ENCODE measurements at regions not wholly inside any gene's neighbourhood (a gene's known extent, or its start where the extent isn't known, plus 50 kb on each side); places are given as distances from the start of the nearest gene placed in this dataset.
"Not testable (repeated sequence)": the region's sequence is repeated elsewhere in the genome, so short reads cannot be mapped to it uniquely, and the experiment has no call there.

DNA sequence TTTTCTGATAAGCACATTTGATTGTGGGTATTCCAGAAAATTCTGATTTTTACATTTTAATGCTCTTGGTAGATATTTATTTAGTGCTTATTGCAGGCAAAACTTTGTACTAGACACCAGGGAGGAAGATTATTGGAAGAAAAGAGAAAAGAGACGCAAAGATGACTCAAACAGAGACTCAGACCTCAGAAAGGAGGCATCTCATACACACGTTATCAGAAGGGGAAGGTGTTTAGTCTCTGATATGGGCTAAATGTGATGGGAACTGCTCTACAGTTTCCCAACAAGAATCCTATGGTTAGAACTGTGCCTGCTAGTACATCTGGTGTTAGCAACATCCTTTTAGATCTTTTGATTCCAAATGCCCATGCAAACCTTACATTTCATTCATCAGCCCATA, 245.6 kb downstream of the KLF5 start:
- TF ChIP-seq, protein P1, sequence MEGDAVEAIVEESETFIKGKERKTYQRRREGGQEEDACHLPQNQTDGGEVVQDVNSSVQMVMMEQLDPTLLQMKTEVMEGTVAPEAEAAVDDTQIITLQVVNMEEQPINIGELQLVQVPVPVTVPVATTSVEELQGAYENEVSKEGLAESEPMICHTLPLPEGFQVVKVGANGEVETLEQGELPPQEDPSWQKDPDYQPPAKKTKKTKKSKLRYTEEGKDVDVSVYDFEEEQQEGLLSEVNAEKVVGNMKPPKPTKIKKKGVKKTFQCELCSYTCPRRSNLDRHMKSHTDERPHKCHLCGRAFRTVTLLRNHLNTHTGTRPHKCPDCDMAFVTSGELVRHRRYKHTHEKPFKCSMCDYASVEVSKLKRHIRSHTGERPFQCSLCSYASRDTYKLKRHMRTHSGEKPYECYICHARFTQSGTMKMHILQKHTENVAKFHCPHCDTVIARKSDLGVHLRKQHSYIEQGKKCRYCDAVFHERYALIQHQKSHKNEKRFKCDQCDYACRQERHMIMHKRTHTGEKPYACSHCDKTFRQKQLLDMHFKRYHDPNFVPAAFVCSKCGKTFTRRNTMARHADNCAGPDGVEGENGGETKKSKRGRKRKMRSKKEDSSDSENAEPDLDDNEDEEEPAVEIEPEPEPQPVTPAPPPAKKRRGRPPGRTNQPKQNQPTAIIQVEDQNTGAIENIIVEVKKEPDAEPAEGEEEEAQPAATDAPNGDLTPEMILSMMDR (IDR thresholded peaks at IDR 0.05; ENCODE audit: unreplicated experiment) = no peak
- Mint-ChIP-seq H3K4me1 (no peaks in the 10 kb centered on the region), H3K27me3 (ENCODE audit: low read depth) (no peaks in the 10 kb centered on the region), H3K36me3 (no peaks in the 10 kb centered on the region), H3K4me3 (no peak overlapping the region), H3K27ac (no peak overlapping the region), H3K9me3 (peaks cover 9% of the 10 kb centered on the region)
- no peak for DNase-seq (ENCODE audit: low spot score in 2 of 2, unreplicated experiment in 2 of 2)

GRCh38 chr13:73303851-73304250, 245.0 kb downstream of the KLF5 start:
- H3K4me3 Mint-ChIP-seq = no peak overlapping the region
- DNase-seq (ENCODE audit: low spot score in 2 of 2, unreplicated experiment in 2 of 2) = no peak
- peaks cover 9% of the 10 kb centered on the region for H3K9me3 Mint-ChIP-seq

DNA sequence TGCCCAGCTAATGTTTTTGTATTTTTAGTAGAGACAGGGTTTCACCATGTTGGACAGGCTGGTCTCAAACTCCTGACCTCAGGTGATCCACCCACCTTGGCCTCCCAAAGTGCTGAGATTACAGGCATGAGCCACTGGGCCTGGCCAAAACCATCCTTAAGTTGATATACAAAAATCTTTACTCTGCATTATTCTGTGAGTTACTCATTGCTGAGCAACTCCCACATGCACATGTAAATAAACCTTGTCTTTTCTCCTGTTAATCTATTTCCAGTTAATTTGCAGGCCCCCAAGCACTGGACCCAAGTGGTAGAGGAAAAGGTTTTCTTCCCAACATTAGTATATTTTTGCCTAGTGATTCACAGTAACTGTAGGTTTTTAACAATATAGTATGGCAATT, 242.8 kb downstream of the KLF5 start:
- DNase-seq (ENCODE audit: low spot score in 2 of 2, unreplicated experiment in 2 of 2); H3K27me3 Mint-ChIP-seq (ENCODE audit: low read depth); H3K4me3 Mint-ChIP-seq; H3K36me3 Mint-ChIP-seq; H3K4me1 Mint-ChIP-seq; H3K9me3 Mint-ChIP-seq; H3K27ac Mint-ChIP-seq: not testable (repeated sequence)

More at GRCh38 chr13:73303851-73304250, 245.0 kb downstream of the KLF5 start:
- TF ChIP-seq, protein P1 (IDR thresholded peaks at IDR 0.05; ENCODE audit: unreplicated experiment) = no peak
- Mint-ChIP-seq H3K27me3 (ENCODE audit: low read depth) (no peaks in the 10 kb centered on the region), H3K36me3 (no peaks in the 10 kb centered on the region), H3K4me1 (no peaks in the 10 kb centered on the region), H3K27ac (no peak overlapping the region)

GRCh38 chr13:73300718-73301425, 242.1 kb downstream of the KLF5 start:
- Mint-ChIP-seq H3K4me1 (no peaks in the 10 kb centered on the region), H3K9me3 (no peaks in the 10 kb centered on the region), H3K27ac (no peak overlapping the region), H3K27me3 (ENCODE audit: low read depth) (no peaks in the 10 kb centered on the region), H3K36me3 (no peaks in the 10 kb centered on the region), H3K4me3 (no peak overlapping the region)
- no peak for DNase-seq (ENCODE audit: low spot score in 2 of 2, unreplicated experiment in 2 of 2)
- TF ChIP-seq, protein P1 (IDR thresholded peaks at IDR 0.05; ENCODE audit: unreplicated experiment) = no peak

DNA sequence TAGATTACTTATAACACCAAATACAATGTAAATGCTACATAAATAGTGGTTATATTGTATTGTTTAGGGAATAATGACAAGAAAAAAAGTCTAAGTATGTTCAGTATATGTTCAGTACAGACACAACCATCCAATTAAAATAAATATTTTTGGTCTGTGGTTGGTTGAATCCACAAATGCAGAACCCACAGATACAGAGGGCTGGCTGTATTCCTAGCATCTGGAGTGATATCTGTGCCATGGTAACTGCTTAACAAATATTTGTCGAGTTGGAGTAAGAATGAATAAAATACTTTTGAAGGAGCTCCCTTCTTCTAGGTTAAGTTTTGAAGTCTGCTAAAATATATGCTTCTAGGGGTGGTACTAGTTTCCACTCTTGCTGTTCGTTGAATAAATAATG, 241.0 kb downstream of the KLF5 start:
- Mint-ChIP-seq H3K27me3 (ENCODE audit: low read depth) (no peaks in the 10 kb centered on the region), H3K27ac (no peak overlapping the region), H3K4me3 (no peak overlapping the region), H3K4me1 (no peaks in the 10 kb centered on the region), H3K36me3 (no peaks in the 10 kb centered on the region), H3K9me3 (no peaks in the 10 kb centered on the region)
- TF ChIP-seq, protein P1 (IDR thresholded peaks at IDR 0.05; ENCODE audit: unreplicated experiment) = no peak
- no peak for DNase-seq (ENCODE audit: low spot score in 2 of 2, unreplicated experiment in 2 of 2)

DNA sequence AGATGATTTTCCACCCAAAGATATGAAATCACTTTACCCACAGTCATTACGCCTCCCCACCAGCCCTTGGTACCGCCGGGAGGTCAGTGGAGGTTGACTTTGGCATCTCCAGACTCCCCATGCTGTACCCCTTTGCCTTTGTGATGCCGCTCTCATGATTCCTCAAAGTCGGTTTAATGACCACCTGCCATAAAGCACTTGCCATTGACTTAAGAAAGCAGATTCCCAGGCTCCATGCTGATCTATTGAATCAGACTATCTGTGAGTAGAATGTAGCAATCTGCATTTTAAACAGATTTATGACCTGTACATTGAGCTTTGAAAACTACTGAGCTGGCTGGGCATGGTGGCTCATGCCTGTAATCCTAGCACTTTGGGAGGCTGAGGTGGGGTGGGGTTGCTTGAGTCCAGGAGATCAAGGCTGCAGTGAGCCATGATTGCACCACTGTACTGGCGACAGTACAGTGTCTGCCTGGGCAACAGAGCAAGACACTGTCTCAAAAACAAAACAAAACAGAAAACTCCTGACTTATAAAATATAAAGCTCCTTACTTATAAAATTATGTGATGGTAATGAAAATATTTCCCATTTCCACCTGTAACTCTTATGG, 235.2 kb downstream of the KLF5 start:
- Mint-ChIP-seq H3K4me1 (peaks cover 15% of the 10 kb centered on the region), H3K27ac (no peak overlapping the region), H3K27me3 (ENCODE audit: low read depth) (no peaks in the 10 kb centered on the region), H3K4me3 (no peak overlapping the region), H3K36me3 (no peaks in the 10 kb centered on the region), H3K9me3 (no peaks in the 10 kb centered on the region)
- DNase-seq (ENCODE audit: low spot score in 2 of 2, unreplicated experiment in 2 of 2) = no peak
- TF ChIP-seq, protein P1 (IDR thresholded peaks at IDR 0.05; ENCODE audit: unreplicated experiment) = no peak

Data from mesothelial cell of epicardium (in vitro differentiated cells).